A673 (cell line): ENCODE measurements at regions not wholly inside any gene's neighbourhood (a gene's known extent, or its start where the extent isn't known, plus 50 kb on each side); places are given as distances from the start of the nearest gene placed in this dataset.

Experiments
- BruUV-seq: library from RNA; stranded (reverse); fragments of 400-500 nt; replicated peaks from 2 replicates; lab custom pipeline; 2021; lab: Mats Ljungman, UMichigan
- CTCF ChIA-PET: fragments of 300-600 bp; sonication (Branson Sonifier 250); formaldehyde crosslinking; loops from one replicate; lab custom pipeline; 2022; ENCODE audit warnings: antibody characterized with exemption; lab: Charles Lee
- POLR2A ChIA-PET: fragments of 300-600 bp; sonication (Branson Sonifier 250); formaldehyde crosslinking; loops from one replicate; lab custom pipeline; 2022; ENCODE audit warnings: antibody characterized with exemption; ENCODE audit not compliant: low non-redundant PET; lab: Charles Lee
- DNase-seq: peaks from one replicate; pipeline ENCODE4 v3.0.0-alpha.2; 2015; ENCODE audit warnings: low spot score
- H3K27ac ChIP-seq: fragments of 200-600 bp; sonication (generic); 2 replicates; pipeline ENCODE4 v1.5.1; 2016; ENCODE audit warnings: mixed run types, low read depth, mild to moderate bottlenecking, mixed read lengths, antibody characterized with exemption, low read length; ENCODE audit not compliant: poor library complexity, severe bottlenecking
- H3K27me3 ChIP-seq: fragments of 200-600 bp; sonication (generic); replicated peaks from 2 replicates; pipeline ENCODE4 v1.6.1; 2017; ENCODE audit warnings: mixed run types, low read depth, mild to moderate bottlenecking, mixed read lengths, antibody characterized with exemption, low read length; ENCODE audit not compliant: insufficient read depth, poor library complexity
- H3K36me3 ChIP-seq: fragments of 200-600 bp; sonication (generic); 2 replicates; pipeline ENCODE4 v1.6.1; 2016; ENCODE audit warnings: mixed run types, mild to moderate bottlenecking, mixed read lengths, antibody characterized with exemption, low read length; ENCODE audit not compliant: insufficient read depth, poor library complexity, severe bottlenecking
- H3K4me1 ChIP-seq: fragments of 200-600 bp; sonication (generic); 2 replicates; pipeline ENCODE4 v1.6.1; 2017; ENCODE audit warnings: mixed run types, mild to moderate bottlenecking, mixed read lengths, antibody characterized with exemption, low read length; ENCODE audit not compliant: insufficient read depth, poor library complexity, severe bottlenecking
- H3K4me3 ChIP-seq: fragments of 200-600 bp; sonication (generic); 2 replicates; pipeline ENCODE4 v1.5.1; 2016; ENCODE audit warnings: low read depth, mixed run types, mild to moderate bottlenecking, mixed read lengths, low read length; ENCODE audit not compliant: poor library complexity, severe bottlenecking
- H3K9me3 ChIP-seq: fragments of 200-600 bp; sonication (generic); 2 replicates; pipeline ENCODE4 v1.6.1; 2016; ENCODE audit warnings: mixed run types, low read depth, mild to moderate bottlenecking, mixed read lengths, antibody characterized with exemption, low read length; ENCODE audit not compliant: poor library complexity, severe bottlenecking
- CTCF ChIP-seq: fragments of 300-800, 200-600 bp; sonication (generic); conservative IDR thresholded peaks from 2 replicates; pipeline ENCODE4 v1.5.1; 2017; ENCODE audit warnings: low read depth, mild to moderate bottlenecking, antibody characterized with exemption, low read length, moderate library complexity, mixed read lengths
- EZH2 ChIP-seq: fragments of 200-600 bp; sonication (generic); IDR thresholded peaks from 2 replicates; pipeline ENCODE4 v1.6.1; 2017; ENCODE audit warnings: borderline replicate concordance, low read depth, mild to moderate bottlenecking, mixed read lengths, antibody characterized with exemption, low read length; ENCODE audit not compliant: poor library complexity, severe bottlenecking
- intact Hi-C: fragments of 100-400 bp; cut with micrococcal nuclease; formaldehyde crosslinking; loops from one replicate; pipeline ENCODE4 v1.10.0; 2022; ENCODE audit not compliant: unreplicated experiment

- H3K36me3 ChIP-seq, result no peaks in the 10 kb centered on the region
- H3K4me3 ChIP-seq, result no peak overlapping the region
- no peaks in the 10 kb centered on the region for H3K9me3 ChIP-seq
- TF ChIP-seq CTCF, result no peak
- TF ChIP-seq EZH2, result no peak
- peaks cover 29% of the 10 kb centered on the region for H3K27me3 ChIP-seq
- H3K4me1 ChIP-seq, result no peaks in the 10 kb centered on the region
- BruUV-seq, result no TSS peak
- no peak for DNase-seq
- ChIA-PET CTCF (no interaction called here), POLR2A (no interaction called here)
- H3K27ac ChIP-seq, result no peak overlapping the region
- intact Hi-C loops, result no loop called here
These were observed 55.9 kb upstream of the SPACA7 start for GRCh38 chr13:112320303-112320702.

- Histone ChIP-seq H3K9me3 (no peaks in the 10 kb centered on the region), H3K36me3 (no peaks in the 10 kb centered on the region), H3K4me1 (no peaks in the 10 kb centered on the region), H3K27ac (no peak overlapping the region), H3K27me3 (peaks cover 42% of the 10 kb centered on the region), H3K4me3 (no peak overlapping the region)
- ChIA-PET CTCF (no interaction called here), POLR2A (no interaction called here)
- BruUV-seq, result no TSS peak
- DNase-seq, result no peak
- no peak for TF ChIP-seq CTCF
- TF ChIP-seq EZH2, result no peak
- intact Hi-C loops, result no loop called here
These were observed 53.6 kb upstream of the SPACA7 start for GRCh38 chr13:112322557-112322956.

- ChIA-PET CTCF (no interaction called here), POLR2A (no interaction called here)
- TF ChIP-seq EZH2 (no peak), CTCF (no peak)
- Histone ChIP-seq H3K9me3 (no peaks in the 10 kb centered on the region), H3K36me3 (no peaks in the 10 kb centered on the region), H3K4me1 (no peaks in the 10 kb centered on the region), H3K4me3 (no peak overlapping the region), H3K27ac (no peak overlapping the region), H3K27me3 (peaks cover 51% of the 10 kb centered on the region)
- no peak for DNase-seq
- intact Hi-C loops, result no loop called here
- no TSS peak for BruUV-seq
These were observed 52.0 kb upstream of the SPACA7 start for GRCh38 chr13:112324116-112324515.
